ENCODE measurements at regions not wholly inside any gene's neighbourhood (a gene's known extent, or its start where the extent isn't known, plus 50 kb on each side); places are given as distances from the start of the nearest gene placed in this dataset.

GRCh38 chr16:8204769-8205168 lies 385.5 kb downstream of the TMEM114 start:
- Histone ChIP-seq H3K9ac (ENCODE audit: low read length) (no peak overlapping the region), H3K27me3 (ENCODE audit: insufficient read depth, low read length) (no peaks in the 10 kb centered on the region), H3K79me2 (ENCODE audit: insufficient read depth, low read length) (no peaks in the 10 kb centered on the region), H3K4me1 (ENCODE audit: control insufficient read depth in 1 of 2, insufficient read depth in 2 of 2, low read length in 2 of 2) (no peaks in the 10 kb centered on the region), H3K27ac (ENCODE audit: low read depth, low read length) (no peak overlapping the region), H3K36me3 (ENCODE audit: control insufficient read depth in 1 of 2, insufficient read depth in 2 of 2, low read length in 2 of 2) (no peaks in the 10 kb centered on the region), H3K4me3 (replicated peaks in 1 of 2; ENCODE audit: low read depth in 1 of 2, low read length in 2 of 2) (no peak overlapping the region), H3K4me2 (ENCODE audit: low read length) (no peak overlapping the region), H2AFZ (ENCODE audit: low read depth, low read length, poor library complexity, severe bottlenecking) (no peak overlapping the region), H3K9me2 (ENCODE audit: insufficient read depth) (no peaks in the 10 kb centered on the region), H3K9me3 (ENCODE audit: control insufficient read depth in 1 of 2, insufficient read depth in 1 of 2, low read depth in 1 of 2, low read length in 2 of 2) (peaks cover 0 to 9% of the 10 kb centered on the region in 2 experiments; a peak in 2 of 4 replicates), H4K20me1 (ENCODE audit: insufficient read depth) (no peaks in the 10 kb centered on the region)
- no peak for TF ChIP-seq EZH2 (IDR thresholded peaks at IDR 0.05)
- TF ChIP-seq CBX3 (IDR thresholded peaks at IDR 0.05; ENCODE audit: low read depth), result no peak
- TF ChIP-seq CEBPB (IDR thresholded peaks at IDR 0.05; ENCODE audit: low read depth), result no peak
- TF ChIP-seq ELF1 (IDR thresholded peaks at IDR 0.05; ENCODE audit: borderline replicate concordance, low read depth), result no peak
- no peak for TF ChIP-seq POLR2A (IDR thresholded peaks at IDR 0.05; ENCODE audit: borderline replicate concordance, extremely low read depth, insufficient read depth, insufficient read length)
- TF ChIP-seq ZBTB33 (IDR thresholded peaks at IDR 0.05; ENCODE audit: extremely low read depth, insufficient replicate concordance, low read length), result no peak
- TF ChIP-seq SP1 (IDR thresholded peaks at IDR 0.05; ENCODE audit: low read depth), result no peak
- no peak for TF ChIP-seq EGR1 (IDR thresholded peaks at IDR 0.05; ENCODE audit: low read depth)
- no peak for TF ChIP-seq MAX (IDR thresholded peaks at IDR 0.05)
- TF ChIP-seq TCF7L2 (IDR thresholded peaks at IDR 0.05; ENCODE audit: borderline replicate concordance, extremely low read depth, insufficient read depth, insufficient read length), result no peak
- RAD21 ChIA-PET (ENCODE audit: low non-redundant PET in 1 of 2, low total read pairs in 2 of 2, uncharacterized antibody in 2 of 2, unreplicated experiment in 2 of 2), result no interaction called here
- POLR2A ChIA-PET, result no interaction called here
- CTCF ChIA-PET, result no interaction called here
- no TSS peak for BruUV-seq (replicated peaks)
- ATAC-seq, result no peak
- DNase-seq (ENCODE audit: low read depth, low spot score), result no peak
- intact Hi-C loops (cut with micrococcal nuclease), result no loop called here

Data from HCT116 (cell line).